GM19025 (cell line): ENCODE measurements at regions not wholly inside any gene's neighbourhood (a gene's known extent, or its start where the extent isn't known, plus 50 kb on each side); places are given as distances from the start of the nearest gene placed in this dataset.

Source experiments
- ATAC-seq: cut with Tn5 transposase; IDR thresholded peaks from one replicate; pipeline ENCODE4 v1.9.1; 2021; ENCODE audit warnings: mild to moderate bottlenecking, low read depth, moderate library complexity; ENCODE audit not compliant: unreplicated experiment

- no peak for ATAC-seq
These were observed 337.6 kb upstream of the NR3C2 start for GRCh38 chr4:148779771-148780170.

GRCh38 chr4:148778980-148779675 lies 336.9 kb upstream of the NR3C2 start:
- ATAC-seq, result no peak

GRCh38 chr4:148776941-148777340 lies 334.7 kb upstream of the NR3C2 start:
- no peak for ATAC-seq

GRCh38 chr4:148774134-148774533 lies 331.9 kb upstream of the NR3C2 start:
- no peak for ATAC-seq

GRCh38 chr4:148773313-148773712 lies 331.1 kb upstream of the NR3C2 start:
- no peak for ATAC-seq

GRCh38 chr4:148770848-148771247 lies 328.6 kb upstream of the NR3C2 start:
- ATAC-seq, result no peak

- no peak for ATAC-seq
These were observed 328.2 kb upstream of the NR3C2 start for GRCh38 chr4:148770377-148770776.

- no peak for ATAC-seq
These were observed 322.5 kb upstream of the NR3C2 start for GRCh38 chr4:148764720-148765119.

- ATAC-seq, result no peak
These were observed 315.0 kb upstream of the NR3C2 start for GRCh38 chr4:148757171-148757570.

GRCh38 chr4:148749403-148749802 lies 307.2 kb upstream of the NR3C2 start:
- ATAC-seq, result no peak

GRCh38 chr4:148747721-148748268 lies 305.6 kb upstream of the NR3C2 start:
- no peak for ATAC-seq

- no peak for ATAC-seq
These were observed 298.5 kb upstream of the NR3C2 start for GRCh38 chr4:148740701-148741100.

- ATAC-seq, result no peak
These were observed 295.0 kb upstream of the NR3C2 start for GRCh38 chr4:148737061-148737770.

GRCh38 chr4:148735432-148736155 lies 293.4 kb upstream of the NR3C2 start:
- no peak for ATAC-seq

- no peak for ATAC-seq
These were observed 288.6 kb upstream of the NR3C2 start for GRCh38 chr4:148730766-148731165.

GRCh38 chr4:148730082-148730640 lies 287.9 kb upstream of the NR3C2 start:
- ATAC-seq, result no peak

- no peak for ATAC-seq
These were observed 275.8 kb upstream of the NR3C2 start for GRCh38 chr4:148717988-148718387.

- no peak for ATAC-seq
These were observed 274.3 kb upstream of the NR3C2 start for GRCh38 chr4:148716431-148717052.

- ATAC-seq, result no peak
These were observed 262.1 kb upstream of the NR3C2 start for GRCh38 chr4:148704291-148704690.

- ATAC-seq, result no peak
These were observed 252.5 kb upstream of the NR3C2 start for GRCh38 chr4:148694702-148695101.
